A549 (cell line): ENCODE measurements at regions not wholly inside any gene's neighbourhood (a gene's known extent, or its start where the extent isn't known, plus 50 kb on each side); places are given as distances from the start of the nearest gene placed in this dataset.

Experiments
- BHLHE40 ChIP-seq: IDR thresholded peaks from 2 replicates; pipeline ENCODE4 v1.6.1; 2012; ENCODE audit warnings: low read depth, low read length, inconsistent platforms
- CHD2 ChIP-seq: fragments of 150-350 bp; IDR thresholded peaks from 2 replicates; pipeline ENCODE4 v1.6.1; 2014; ENCODE audit warnings: low read length; ENCODE audit not compliant: partially characterized antibody
- CHD4 ChIP-seq: fragments of 200-600 bp; sonication (generic); IDR thresholded peaks from 2 replicates; pipeline ENCODE4 v1.6.1; 2016; ENCODE audit warnings: antibody characterized with exemption, mild to moderate bottlenecking, borderline replicate concordance
- CTCF ChIP-seq: fragments of >200 bp; sonication (Bioruptor Twin); formaldehyde crosslinking; IDR thresholded peaks from 3 replicates; pipeline ENCODE4 v1.5.1; 2016
- EP300 ChIP-seq, 2 experiments: fragments of >200 bp; sonication (Bioruptor Twin); formaldehyde crosslinking; IDR thresholded peaks; 2 replicates in 1 of 2; 3 replicates in 1 of 2; pipeline ENCODE4 v1.6.1; 2016 to 2017
- KDM1A ChIP-seq: fragments of 200-600 bp; sonication (generic); IDR thresholded peaks from 2 replicates; pipeline ENCODE4 v1.6.1; 2016; ENCODE audit warnings: low read depth, mild to moderate bottlenecking
- MAX ChIP-seq: IDR thresholded peaks from 2 replicates; pipeline ENCODE4 v1.6.1; 2012
- NR3C1 ChIP-seq: fragments of >200 bp; sonication (Bioruptor Twin); formaldehyde crosslinking; IDR thresholded peaks from 3 replicates; pipeline ENCODE4 v1.6.1; 2017
- POLR2A ChIP-seq: IDR thresholded peaks from 2 replicates; pipeline ENCODE4 v1.6.1; 2012; ENCODE audit warnings: mild to moderate bottlenecking, low read length
- USF2 ChIP-seq: fragments of 450-650 bp; IDR thresholded peaks from 2 replicates; pipeline ENCODE4 v1.6.1; 2014; ENCODE audit warnings: antibody characterized with exemption
- ZC3H11A ChIP-seq: fragments of 450-650 bp; IDR thresholded peaks from 2 replicates; pipeline ENCODE4 v1.6.1; 2014; ENCODE audit warnings: antibody characterized with exemption, mild to moderate bottlenecking

GRCh38 chr12:62069976-62070375 is 190.2 kb upstream of the USP15 start:
- TF ChIP-seq CTCF (no peak), KDM1A (no peak), CHD2 (no peak), EP300 (IDR thresholded peaks at IDR 0.05) (no peak), POLR2A (no peak), CHD4 (no peak), MAX (no peak), BHLHE40 (no peak), USF2 (no peak), ZC3H11A (no peak), NR3C1 (no peak)
